Neural crest cell (in vitro differentiated cells): ENCODE measurements at regions not wholly inside any gene's neighbourhood (a gene's known extent, or its start where the extent isn't known, plus 50 kb on each side); places are given as distances from the start of the nearest gene placed in this dataset.

Experiments used
- DNase-seq: peaks from one replicate; pipeline ENCODE4 v3.0.0; 2021; ENCODE audit warnings: low read depth, mixed read lengths, low spot score
- H3K27ac Mint-ChIP-seq: one replicate; pipeline ENCODE4 v1.8.0; 2021; ENCODE audit warnings: mild to moderate bottlenecking, mixed read lengths; ENCODE audit not compliant: unreplicated experiment
- H3K27me3 Mint-ChIP-seq: 2 replicates; pipeline ENCODE4 v1.8.0; 2021; ENCODE audit warnings: low read depth, mild to moderate bottlenecking, mixed read lengths
- H3K36me3 Mint-ChIP-seq: 2 replicates; pipeline ENCODE4 v1.8.0; 2021; ENCODE audit warnings: low read depth, mild to moderate bottlenecking, mixed read lengths
- H3K4me1 Mint-ChIP-seq: 2 replicates; pipeline ENCODE4 v1.8.0; 2021; ENCODE audit warnings: mixed read lengths
- H3K4me3 Mint-ChIP-seq: one replicate; pipeline ENCODE4 v1.8.0; 2021; ENCODE audit warnings: mild to moderate bottlenecking, mixed read lengths
- H3K9me3 Mint-ChIP-seq: 2 replicates; pipeline ENCODE4 v1.8.0; 2021; ENCODE audit warnings: mixed read lengths
- TF ChIP-seq, protein P1 (sequence below): fragments of 200-600 bp; sonication (generic); conservative IDR thresholded peaks from 2 replicates; pipeline ENCODE4 v1.5.0; 2021; ENCODE audit warnings: antibody characterized with exemption, mild to moderate bottlenecking

DNA sequence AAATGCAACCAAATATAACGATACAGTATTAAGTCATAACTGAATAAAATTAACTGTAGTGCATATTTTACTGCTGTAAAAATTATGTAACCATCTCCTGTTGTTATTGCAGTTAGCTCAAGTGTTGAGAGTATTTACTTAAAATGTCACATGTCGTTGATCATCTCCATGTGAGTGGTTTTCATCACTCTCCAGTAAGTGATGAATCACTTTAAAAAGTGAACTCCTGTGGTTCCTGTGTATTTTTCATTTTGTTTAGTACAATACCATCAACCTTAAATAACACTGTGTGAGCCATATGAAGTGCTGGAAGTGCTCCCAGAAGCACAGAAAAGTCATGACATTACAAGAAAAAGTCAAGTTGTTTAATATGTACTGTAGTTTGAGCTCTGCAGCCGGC, 104.7 kb upstream of the SLCO1B1 start:
- DNase-seq = no peak
- no peak overlapping the region for H3K27ac Mint-ChIP-seq
- TF ChIP-seq, protein P1, sequence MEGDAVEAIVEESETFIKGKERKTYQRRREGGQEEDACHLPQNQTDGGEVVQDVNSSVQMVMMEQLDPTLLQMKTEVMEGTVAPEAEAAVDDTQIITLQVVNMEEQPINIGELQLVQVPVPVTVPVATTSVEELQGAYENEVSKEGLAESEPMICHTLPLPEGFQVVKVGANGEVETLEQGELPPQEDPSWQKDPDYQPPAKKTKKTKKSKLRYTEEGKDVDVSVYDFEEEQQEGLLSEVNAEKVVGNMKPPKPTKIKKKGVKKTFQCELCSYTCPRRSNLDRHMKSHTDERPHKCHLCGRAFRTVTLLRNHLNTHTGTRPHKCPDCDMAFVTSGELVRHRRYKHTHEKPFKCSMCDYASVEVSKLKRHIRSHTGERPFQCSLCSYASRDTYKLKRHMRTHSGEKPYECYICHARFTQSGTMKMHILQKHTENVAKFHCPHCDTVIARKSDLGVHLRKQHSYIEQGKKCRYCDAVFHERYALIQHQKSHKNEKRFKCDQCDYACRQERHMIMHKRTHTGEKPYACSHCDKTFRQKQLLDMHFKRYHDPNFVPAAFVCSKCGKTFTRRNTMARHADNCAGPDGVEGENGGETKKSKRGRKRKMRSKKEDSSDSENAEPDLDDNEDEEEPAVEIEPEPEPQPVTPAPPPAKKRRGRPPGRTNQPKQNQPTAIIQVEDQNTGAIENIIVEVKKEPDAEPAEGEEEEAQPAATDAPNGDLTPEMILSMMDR = no peak
- no peaks in the 10 kb centered on the region for H3K4me1 Mint-ChIP-seq
- H3K36me3 Mint-ChIP-seq = no peaks in the 10 kb centered on the region
- H3K27me3 Mint-ChIP-seq = no peaks in the 10 kb centered on the region
- H3K4me3 Mint-ChIP-seq = no peak overlapping the region
- no peaks in the 10 kb centered on the region for H3K9me3 Mint-ChIP-seq

DNA sequence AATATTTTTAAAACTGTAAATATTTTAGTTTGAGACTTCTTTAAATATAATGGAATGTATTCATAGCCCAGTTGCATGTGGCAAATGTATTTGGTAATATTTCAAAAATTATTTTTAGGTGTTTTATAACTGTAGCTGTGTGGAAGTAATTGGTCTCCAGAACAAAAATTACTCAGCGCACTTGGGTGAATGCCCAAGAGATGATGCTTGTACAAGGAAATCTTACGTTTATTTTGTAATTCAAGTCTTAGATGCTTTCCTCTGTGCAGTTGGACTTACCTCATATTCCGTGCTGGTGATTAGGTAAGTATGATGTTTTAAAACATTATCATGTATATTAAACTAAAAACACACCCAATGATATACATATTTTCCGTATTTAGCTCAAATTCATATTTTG, 76.7 kb upstream of the SLCO1B1 start:
- H3K27ac Mint-ChIP-seq = no peak overlapping the region
- DNase-seq = no peak
- no peaks in the 10 kb centered on the region for H3K9me3 Mint-ChIP-seq
- no peak overlapping the region for H3K4me3 Mint-ChIP-seq
- H3K27me3 Mint-ChIP-seq = no peaks in the 10 kb centered on the region
- no peaks in the 10 kb centered on the region for H3K36me3 Mint-ChIP-seq
- no peaks in the 10 kb centered on the region for H3K4me1 Mint-ChIP-seq
- TF ChIP-seq, protein P1 = no peak

DNA sequence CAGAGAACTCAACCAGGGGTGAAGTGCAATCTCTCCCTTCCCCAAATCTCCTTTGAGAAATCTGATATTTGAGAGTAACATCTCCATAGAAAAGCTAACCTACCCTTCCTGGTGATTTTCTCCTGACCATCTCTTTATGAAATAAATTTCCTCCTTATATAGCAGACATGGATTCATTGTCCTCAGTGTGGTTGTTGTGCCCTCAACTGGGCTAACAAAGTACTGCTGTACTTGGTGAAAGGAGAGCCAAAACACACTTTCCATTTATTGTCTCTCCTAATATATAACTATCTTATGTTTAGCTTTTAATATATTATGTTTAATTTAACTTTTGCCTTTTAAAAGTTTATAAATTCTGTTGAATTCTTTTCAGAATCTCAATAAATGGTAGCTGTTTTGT, 65.1 kb upstream of the SLCO1B1 start:
- no peaks in the 10 kb centered on the region for H3K27me3 Mint-ChIP-seq
- no peaks in the 10 kb centered on the region for H3K9me3 Mint-ChIP-seq
- no peaks in the 10 kb centered on the region for H3K4me1 Mint-ChIP-seq
- no peak overlapping the region for H3K27ac Mint-ChIP-seq
- H3K4me3 Mint-ChIP-seq = no peak overlapping the region
- DNase-seq = no peak
- no peaks in the 10 kb centered on the region for H3K36me3 Mint-ChIP-seq
- TF ChIP-seq, protein P1 = peak; percentile 55

DNA sequence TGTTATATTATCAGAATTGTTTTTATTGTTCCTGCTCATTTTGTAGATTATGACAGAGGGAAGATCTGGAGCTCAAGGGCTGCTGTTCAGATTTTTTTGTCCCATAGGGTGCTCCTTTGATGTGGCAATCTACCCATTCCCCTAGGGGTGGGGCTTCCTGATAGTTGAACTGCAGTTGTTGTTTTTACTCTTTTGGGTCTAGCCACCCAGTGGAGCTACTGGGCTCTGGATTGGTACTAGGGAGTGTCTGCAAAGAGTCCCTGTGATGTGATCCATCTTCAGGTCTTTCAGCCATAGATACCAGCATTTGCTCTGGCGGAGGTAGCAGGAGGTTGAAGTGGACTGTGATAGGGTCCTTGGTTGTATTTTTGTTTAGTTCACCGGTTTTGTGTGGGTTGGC, 57.9 kb upstream of the SLCO1B1 start:
- TF ChIP-seq, protein P1 = no peak
- Mint-ChIP-seq H3K9me3 (peaks cover 2% of the 10 kb centered on the region), H3K4me3 (no peak overlapping the region), H3K36me3 (no peaks in the 10 kb centered on the region), H3K4me1 (no peaks in the 10 kb centered on the region), H3K27me3 (no peaks in the 10 kb centered on the region), H3K27ac (no peak overlapping the region)
- no peak for DNase-seq

DNA sequence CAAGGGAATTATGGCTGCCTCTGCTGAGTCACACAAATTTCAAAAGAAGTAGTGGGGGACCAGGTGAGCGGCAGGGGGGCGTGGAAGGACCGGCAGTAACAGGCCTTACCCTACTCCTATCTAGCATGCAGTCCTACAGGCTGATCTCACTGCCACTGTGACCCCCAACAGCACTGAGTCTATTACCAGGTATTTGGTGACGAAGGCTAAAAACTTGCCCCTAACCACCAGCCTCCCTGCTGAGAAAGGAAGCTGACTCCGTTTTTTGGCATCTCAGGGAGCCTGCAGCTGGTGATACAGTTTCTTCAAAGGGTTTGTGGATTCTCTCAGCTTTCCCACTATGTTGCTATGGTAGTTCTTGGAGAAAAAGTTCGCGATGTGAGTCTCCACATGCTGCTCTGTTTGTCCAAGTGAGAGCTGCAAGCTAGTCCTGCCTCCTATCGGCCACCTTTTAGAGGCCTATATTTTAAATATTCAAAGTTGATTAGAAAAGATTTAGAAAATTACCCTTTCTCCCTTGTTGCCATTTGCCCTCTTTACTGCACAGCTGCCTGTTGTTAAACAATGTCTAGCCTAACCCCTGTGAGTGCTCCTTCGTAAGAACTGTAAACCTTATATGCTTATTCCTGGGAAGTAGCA, 57.1 kb upstream of the SLCO1B1 start:
- H3K36me3 Mint-ChIP-seq = no peaks in the 10 kb centered on the region
- no peaks in the 10 kb centered on the region for H3K4me1 Mint-ChIP-seq
- no peaks in the 10 kb centered on the region for H3K27me3 Mint-ChIP-seq
- H3K27ac Mint-ChIP-seq = no peak overlapping the region
- no peak for DNase-seq
- H3K4me3 Mint-ChIP-seq = no peak overlapping the region
- peaks cover 2% of the 10 kb centered on the region for H3K9me3 Mint-ChIP-seq
- TF ChIP-seq, protein P1 = no peak
